ENCODE measurements at regions not wholly inside any gene's neighbourhood (a gene's known extent, or its start where the extent isn't known, plus 50 kb on each side); places are given as distances from the start of the nearest gene placed in this dataset.
A peak's percentile ranks its signal among the peaks of the same experiment; 100 is the strongest.

DNA sequence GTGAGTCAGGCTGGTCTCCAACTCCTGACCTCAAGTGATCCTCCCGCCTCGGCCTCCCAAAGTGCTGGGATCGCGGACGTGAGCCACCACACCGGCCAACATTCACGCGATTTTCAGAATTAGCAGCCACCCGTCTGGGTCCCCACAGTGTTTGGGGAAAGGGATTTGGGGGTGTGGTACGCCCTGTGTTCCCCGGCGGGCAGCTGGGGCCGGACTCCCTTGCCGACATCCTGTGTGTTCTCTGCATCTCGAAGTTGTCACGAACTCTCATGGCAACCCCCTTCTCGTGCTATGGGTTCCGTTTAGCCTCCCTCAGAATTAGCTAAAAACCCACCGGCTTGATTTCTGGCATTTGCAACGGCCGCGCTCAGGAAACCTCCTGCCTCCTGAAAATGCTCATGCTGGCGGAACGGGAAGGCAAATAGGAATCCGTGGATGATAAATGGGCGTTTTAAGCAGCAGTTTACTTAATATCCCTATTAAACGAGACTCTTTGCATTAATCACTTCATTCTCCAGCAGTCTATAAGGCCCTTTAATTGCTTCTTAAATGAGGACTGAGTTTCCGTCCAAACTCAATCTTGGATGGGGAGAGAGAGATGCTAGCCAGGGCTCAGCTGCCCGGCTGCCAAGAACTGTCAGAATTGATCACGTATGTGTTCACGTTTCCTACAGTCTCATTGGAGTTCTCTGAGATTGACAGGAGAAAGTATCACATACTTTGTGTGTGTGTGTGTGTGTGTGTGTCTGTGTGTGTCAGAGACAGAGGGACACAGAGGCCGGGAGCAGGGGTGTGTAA lies 78.9 kb upstream of the PPP2R3B start:
- Histone ChIP-seq H3K27ac (ENCODE audit: low read depth, low read length) (no peak overlapping the region), H3K14ac (ENCODE audit: insufficient read length) (no peak overlapping the region), H3K9me3 (ENCODE audit: insufficient read depth in 2 of 2, low read depth in 1 of 2, low read length in 1 of 2) (no peaks in the 10 kb centered on the region), H2BK5ac (ENCODE audit: low read depth, low read length) (no peak overlapping the region), H4K5ac (ENCODE audit: insufficient read length, low read depth, low read length) (no peak overlapping the region), H3K4ac (replicated peaks; ENCODE audit: insufficient read length, low read depth, low read length) (no peak overlapping the region), H2BK120ac (replicated peaks; ENCODE audit: low read depth, low read length) (no peak overlapping the region), H4K20me1 (replicated peaks in 1 of 2; ENCODE audit: control insufficient read depth in 1 of 2, insufficient read depth in 2 of 2, low read length in 2 of 2) (peaks cover 0 to 3% of the 10 kb centered on the region in 2 experiments), H4K8ac (ENCODE audit: extremely low read depth, insufficient read depth, low read length) (no peak overlapping the region), H2BK12ac (ENCODE audit: low read depth, low read length) (0 out of 2 replicates have a peak overlapping the region, but pooled peaks have one; percentile 39), H3K79me2 (ENCODE audit: control insufficient read depth in 1 of 2, insufficient read depth in 2 of 2, low read length in 2 of 2) (no peaks in the 10 kb centered on the region), H4K91ac (replicated peaks; ENCODE audit: insufficient read length, low read length) (no peak overlapping the region), H3K79me1 (ENCODE audit: low read depth, low read length) (no peaks in the 10 kb centered on the region), H2AK5ac (ENCODE audit: low read depth, low read length) (no peak overlapping the region), H2BK15ac (ENCODE audit: low read length) (no peak overlapping the region), H3K36me3 (ENCODE audit: control insufficient read depth in 2 of 4, insufficient read depth in 4 of 4, low read length in 3 of 4) (no peaks in the 10 kb centered on the region; a peak in 1 of 8 replicates), H3K23me2 (ENCODE audit: low read depth, low read length) (0 out of 2 replicates have a peak, but pooled peaks cover 3% of the 10 kb centered on the region), H2AFZ (ENCODE audit: low read length) (no peak overlapping the region), H2BK20ac (ENCODE audit: low read length) (no peak overlapping the region), H3K23ac (ENCODE audit: insufficient read length) (no peak overlapping the region), H3K56ac (replicated peaks; ENCODE audit: insufficient read length, low read depth, low read length) (no peak overlapping the region), H3K4me3 (ENCODE audit: extremely low read depth in 1 of 4, insufficient read depth in 2 of 4, low read depth in 3 of 4, low read length in 4 of 4) (no peak overlapping the region), H3K4me1 (replicated peaks in 1 of 4; ENCODE audit: control insufficient read depth in 3 of 4, insufficient read depth in 4 of 4, low read length in 3 of 4) (no peaks in the 10 kb centered on the region), H3K18ac (ENCODE audit: extremely low read depth, low read length) (no peak overlapping the region), H3K27me3 (replicated peaks in 1 of 4; ENCODE audit: control insufficient read depth in 3 of 4, extremely low read depth in 1 of 4, insufficient read depth in 3 of 4, low read length in 3 of 4) (no peaks in the 10 kb centered on the region), H3K9ac (replicated peaks in 1 of 4; ENCODE audit: extremely low read depth in 1 of 4, low read depth in 3 of 4, low read length in 3 of 4) (no peak overlapping the region), H3K4me2 (ENCODE audit: insufficient read depth in 1 of 2, low read depth in 2 of 2, low read length in 2 of 2) (no peak overlapping the region)
- POLR2A ChIA-PET (ENCODE audit: partially characterized antibody): no interaction called here
- DNase-seq (ENCODE audit: low read depth in 1 of 2, low spot score in 2 of 2) (no peak), FAIRE-seq (no peak)
- 85% methylated on average over 32 of the region's 32 CpGs; no CpG with 5 or more reads in 1 of the 2 experiments for WGBS, 2 experiments (ENCODE audit: extremely low coverage in 1 of 2, insufficient coverage in 1 of 2, insufficient read length in 1 of 2, insufficient replicate concordance in 2 of 2, low coverage in 1 of 2, low lambda C conversion rate in 2 of 2, missing lambda C conversion rate in 1 of 2)
- CTCF ChIA-PET (ENCODE audit: partially characterized antibody): no interaction called here
- no peak for TF ChIP-seq MAFK (IDR thresholded peaks at IDR 0.05; ENCODE audit: low read depth, low read length)
- no peak for TF ChIP-seq TEAD4 (IDR thresholded peaks at IDR 0.05; ENCODE audit: low read depth, low read length)
- TF ChIP-seq FOSL1 (IDR thresholded peaks at IDR 0.05; ENCODE audit: insufficient read depth, low read depth, low read length): no peak
- no peak for TF ChIP-seq YY1 (IDR thresholded peaks at IDR 0.05; ENCODE audit: low read depth, low read length)
- TF ChIP-seq EZH2 (IDR thresholded peaks at IDR 0.05; ENCODE audit: low read depth, low read length, severe bottlenecking): no peak
- no peak for TF ChIP-seq TAF7 (optimal IDR thresholded peaks at IDR 0.05; ENCODE audit: borderline replicate concordance, low read depth, low read length)
- no peak for TF ChIP-seq JUN (IDR thresholded peaks at IDR 0.05; ENCODE audit: low read depth, low read length)
- TF ChIP-seq CTBP2 (IDR thresholded peaks at IDR 0.05; ENCODE audit: borderline replicate concordance, insufficient read depth, insufficient read length, low read length): no peak
- TF ChIP-seq RFX5 (IDR thresholded peaks at IDR 0.05; ENCODE audit: borderline replicate concordance, low read depth, low read length): no peak
- TF ChIP-seq CBX5 (IDR thresholded peaks at IDR 0.05; ENCODE audit: low read depth, low read length): no peak
- TF ChIP-seq, protein P1, sequence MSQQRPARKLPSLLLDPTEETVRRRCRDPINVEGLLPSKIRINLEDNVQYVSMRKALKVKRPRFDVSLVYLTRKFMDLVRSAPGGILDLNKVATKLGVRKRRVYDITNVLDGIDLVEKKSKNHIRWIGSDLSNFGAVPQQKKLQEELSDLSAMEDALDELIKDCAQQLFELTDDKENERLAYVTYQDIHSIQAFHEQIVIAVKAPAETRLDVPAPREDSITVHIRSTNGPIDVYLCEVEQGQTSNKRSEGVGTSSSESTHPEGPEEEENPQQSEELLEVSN (IDR thresholded peaks at IDR 0.05): no peak
- TF ChIP-seq SIN3A (conservative IDR thresholded peaks at IDR 0.05 in 1 of 2, IDR thresholded peaks at IDR 0.05 in 1 of 2; ENCODE audit: low read depth in 1 of 2, low read length in 2 of 2): no peak
